A204.1 (cell line): ENCODE measurements at regions not wholly inside any gene's neighbourhood (a gene's known extent, or its start where the extent isn't known, plus 50 kb on each side); places are given as distances from the start of the nearest gene placed in this dataset.
A peak's percentile ranks its signal among the peaks of the same experiment; 100 is the strongest.

Experiments
- FAIRE-seq: peaks from 2 replicates; lab custom pipeline; 2012; peaks lifted over from hg19 to GRCh38; lab: Jason Lieb, UNC

GRCh38 chr5:145178641-145179523, 656.3 kb downstream of the PRELID2 start:
- FAIRE-seq, result no peak

GRCh38 chr5:145176041-145176440, 659.1 kb downstream of the PRELID2 start:
- FAIRE-seq, result no peak

- no peak for FAIRE-seq
Observed at GRCh38 chr5:145166110-145166509, 669.0 kb downstream of the PRELID2 start.

- no peak for FAIRE-seq
Observed at GRCh38 chr5:145163876-145164275, 671.3 kb downstream of the PRELID2 start.

GRCh38 chr5:145162626-145163025, 672.5 kb downstream of the PRELID2 start:
- FAIRE-seq, result no peak

GRCh38 chr5:145161391-145161790, 673.8 kb downstream of the PRELID2 start:
- FAIRE-seq, result no peak

- no peak for FAIRE-seq
Observed at GRCh38 chr5:145160679-145161078, 674.5 kb downstream of the PRELID2 start.

- FAIRE-seq, result no peak
Observed at GRCh38 chr5:145158730-145159129, 676.4 kb downstream of the PRELID2 start.

- no peak for FAIRE-seq
Observed at GRCh38 chr5:145157841-145158240, 677.3 kb downstream of the PRELID2 start.

GRCh38 chr5:145141534-145141933, 693.6 kb downstream of the PRELID2 start:
- FAIRE-seq, result no peak

GRCh38 chr5:145130996-145131395, 704.1 kb downstream of the PRELID2 start:
- FAIRE-seq, result no peak

- FAIRE-seq, result peak; percentile 79
Observed at GRCh38 chr5:145129797-145130196, 705.3 kb downstream of the PRELID2 start.

GRCh38 chr5:145124806-145125205, 710.3 kb downstream of the PRELID2 start:
- no peak for FAIRE-seq

GRCh38 chr5:145118611-145119010, 716.5 kb downstream of the PRELID2 start:
- no peak for FAIRE-seq

- FAIRE-seq, result no peak
Observed at GRCh38 chr5:145118127-145118526, 717.0 kb downstream of the PRELID2 start.

- FAIRE-seq, result no peak
Observed at GRCh38 chr5:145117285-145117684, 717.9 kb downstream of the PRELID2 start.

GRCh38 chr5:145111420-145111819, 723.7 kb downstream of the PRELID2 start:
- no peak for FAIRE-seq

- FAIRE-seq, result no peak
Observed at GRCh38 chr5:145110834-145111233, 724.3 kb downstream of the PRELID2 start.

GRCh38 chr5:145110181-145110580, 725.0 kb downstream of the PRELID2 start:
- FAIRE-seq, result no peak

GRCh38 chr5:145105384-145105783, 729.8 kb downstream of the PRELID2 start:
- no peak for FAIRE-seq

GRCh38 chr5:145104106-145104505, 731.0 kb downstream of the PRELID2 start:
- FAIRE-seq, result no peak

GRCh38 chr5:145101246-145101645, 733.9 kb downstream of the PRELID2 start:
- FAIRE-seq, result no peak

GRCh38 chr5:145090115-145090514, 745.0 kb downstream of the PRELID2 start:
- no peak for FAIRE-seq

GRCh38 chr5:145084834-145085233, 750.3 kb downstream of the PRELID2 start:
- no peak for FAIRE-seq
